ENCODE measurements at regions not wholly inside any gene's neighbourhood (a gene's known extent, or its start where the extent isn't known, plus 50 kb on each side); places are given as distances from the start of the nearest gene placed in this dataset.

GRCh38 chr4:62528874-62529273, 1328.7 kb downstream of the ADGRL3 start:
- intact Hi-C loops (cut with micrococcal nuclease), result no loop called here
- no peak overlapping the region for H3K23ac ChIP-seq (ENCODE audit: low read depth, low read length)
- H3K18ac ChIP-seq (ENCODE audit: low read depth, low read length), result no peak overlapping the region
- BruUV-seq (replicated peaks), result no TSS peak
- in situ Hi-C loops (cut with MboI; ENCODE audit: low sequenced_read_pairs), result no loop called here
- H2BK5ac ChIP-seq (ENCODE audit: low read depth, low read length, poor library complexity, severe bottlenecking), result no peak overlapping the region
- H4K20me1 ChIP-seq (ENCODE audit: insufficient read depth, low read length), result no peaks in the 10 kb centered on the region
- no peak overlapping the region for H3K27ac ChIP-seq (ENCODE audit: insufficient read depth, low read length)
- H3K9me3 ChIP-seq (ENCODE audit: control insufficient read depth, insufficient read depth, low read length), result peaks cover 9% of the 10 kb centered on the region
- DNase-seq, result no peak
- H3K4me3 ChIP-seq (ENCODE audit: insufficient read depth, low read depth, low read length), result no peak overlapping the region
- H2AK5ac ChIP-seq (ENCODE audit: low read depth, low read length), result no peak overlapping the region
- no peaks in the 10 kb centered on the region for H3K27me3 ChIP-seq (ENCODE audit: control insufficient read depth, insufficient read depth, low read length)
- H2AFZ ChIP-seq (replicated peaks; ENCODE audit: low read length, poor library complexity), result no peak overlapping the region
- no peaks in the 10 kb centered on the region for H3K36me3 ChIP-seq (ENCODE audit: control insufficient read depth, insufficient read depth, low read length)
- no peak overlapping the region for H3K4me2 ChIP-seq (ENCODE audit: low read depth, low read length)
- no peak overlapping the region for H4K8ac ChIP-seq (ENCODE audit: low read depth in 2 of 2, low read length in 2 of 2)
- H3K79me1 ChIP-seq (ENCODE audit: low read depth in 1 of 2, low read length in 2 of 2), result no peaks in the 10 kb centered on the region
- H3K56ac ChIP-seq (ENCODE audit: extremely low read depth, insufficient read depth, low read length), result no peak overlapping the region
- no peak overlapping the region for H3K9ac ChIP-seq (ENCODE audit: low read depth, low read length)
- no peaks in the 10 kb centered on the region for H3K4me1 ChIP-seq (ENCODE audit: control insufficient read depth, insufficient read depth, low read length)
- H4K5ac ChIP-seq (ENCODE audit: low read depth, low read length), result no peak overlapping the region
- no peak overlapping the region for H3K14ac ChIP-seq (replicated peaks; ENCODE audit: low read depth, low read length)
- H2BK120ac ChIP-seq (ENCODE audit: low read depth, low read length), result no peak overlapping the region
- H3K4ac ChIP-seq (ENCODE audit: low read depth, low read length), result no peak overlapping the region
- H2AK9ac ChIP-seq (replicated peaks; ENCODE audit: low read depth, low read length, poor library complexity), result no peak overlapping the region
- TF ChIP-seq NFE2L2 (IDR thresholded peaks at IDR 0.05; ENCODE audit: low read depth, low read length) (no peak), MXI1 (IDR thresholded peaks at IDR 0.05; ENCODE audit: borderline replicate concordance, low read depth, low read length) (no peak), ELK1 (IDR thresholded peaks at IDR 0.05; ENCODE audit: borderline replicate concordance, low read depth, low read length) (no peak), BHLHE40 (IDR thresholded peaks at IDR 0.05; ENCODE audit: low read depth, low read length) (no peak), SMC3 (IDR thresholded peaks at IDR 0.05; ENCODE audit: low read depth, low read length) (no peak), FOS (IDR thresholded peaks at IDR 0.05; ENCODE audit: low read depth, low read length) (no peak), RAD21 (IDR thresholded peaks at IDR 0.05; ENCODE audit: low read length) (no peak), POLR2A (IDR thresholded peaks at IDR 0.05; ENCODE audit: low read depth, low read length) (no peak), CEBPB (IDR thresholded peaks at IDR 0.05; ENCODE audit: low read depth, low read length) (no peak), CHD1 (IDR thresholded peaks at IDR 0.05; ENCODE audit: low read depth, low read length) (no peak), CTCF (conservative IDR thresholded peaks at IDR 0.05; ENCODE audit: low read depth, low read length) (no peak)
- TF ChIP-seq, protein P1, sequence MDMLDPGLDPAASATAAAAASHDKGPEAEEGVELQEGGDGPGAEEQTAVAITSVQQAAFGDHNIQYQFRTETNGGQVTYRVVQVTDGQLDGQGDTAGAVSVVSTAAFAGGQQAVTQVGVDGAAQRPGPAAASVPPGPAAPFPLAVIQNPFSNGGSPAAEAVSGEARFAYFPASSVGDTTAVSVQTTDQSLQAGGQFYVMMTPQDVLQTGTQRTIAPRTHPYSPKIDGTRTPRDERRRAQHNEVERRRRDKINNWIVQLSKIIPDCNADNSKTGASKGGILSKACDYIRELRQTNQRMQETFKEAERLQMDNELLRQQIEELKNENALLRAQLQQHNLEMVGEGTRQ (IDR thresholded peaks at IDR 0.05; ENCODE audit: low read depth, low read length), result no peak
- POLR2A ChIA-PET (ENCODE audit: unreplicated experiment), result interaction anchor here (0.6 kb wide), 1 partner anchor 754 kb away, joined by 4 read pairs; no protein-coding TSS in a partner anchor
- CTCF ChIA-PET, result interaction anchor here (0.5 kb wide), 1 partner anchor 132 kb away, joined by 3 read pairs; no protein-coding TSS in a partner anchor
- H2BK20ac ChIP-seq (ENCODE audit: low read depth, low read length), result no peak overlapping the region
- H2BK15ac ChIP-seq (ENCODE audit: low read depth, low read length), result no peak overlapping the region
- dilution Hi-C loops (cut with HindIII; ENCODE audit: low sequenced_read_pairs, unreplicated experiment), result no loop called here
- H4K91ac ChIP-seq (ENCODE audit: insufficient read depth, low read depth, low read length), result no peak overlapping the region
- 33% methylated on average over 1 of the region's 2 CpGs; no CpG with 5 or more reads in 1 of the 2 experiments for WGBS, 2 experiments (ENCODE audit: extremely low coverage in 2 of 2, insufficient read length in 1 of 2)
- H3K9me1 ChIP-seq (ENCODE audit: insufficient read depth, low read length), result no peaks in the 10 kb centered on the region
- ATAC-seq (ENCODE audit: low read depth), result no peak

Measured in IMR-90 (cell line).